HL-60 (cell line): ENCODE measurements at regions not wholly inside any gene's neighbourhood (a gene's known extent, or its start where the extent isn't known, plus 50 kb on each side); places are given as distances from the start of the nearest gene placed in this dataset.
"Not testable (repeated sequence)": the region's sequence is repeated elsewhere in the genome, so short reads cannot be mapped to it uniquely, and the experiment has no call there.

Source experiments
- DNase-seq, 2 experiments: peaks; one replicate each; pipeline ENCODE4 v3.0.0-alpha.2; 2010 to 2020; ENCODE audit warnings: low read depth in 1 of 2, low spot score in 1 of 2
- H3K27ac ChIP-seq: fragments of 250-450 bp; sonication (Bioruptor Pico); replicated peaks from 2 replicates; pipeline ENCODE4 v1.5.1; 2020; ENCODE audit warnings: mild to moderate bottlenecking, moderate library complexity
- H3K27me3 ChIP-seq: fragments of 250-450 bp; sonication (Bioruptor Pico); 2 replicates; pipeline ENCODE4 v1.5.1; 2021; ENCODE audit warnings: mild to moderate bottlenecking, moderate library complexity; ENCODE audit not compliant: insufficient read depth, poor library complexity, severe bottlenecking
- H3K4me3 ChIP-seq: replicated peaks from 2 replicates; pipeline ENCODE4 v1.5.1; 2011; ENCODE audit warnings: mild to moderate bottlenecking, control low read depth, low read length; ENCODE audit not compliant: insufficient read depth
- CTCF ChIP-seq: IDR thresholded peaks from one replicate; pipeline ENCODE4 v1.5.1; 2011; ENCODE audit warnings: low read length, control low read depth, inconsistent platforms; ENCODE audit not compliant: insufficient read depth
- GABPA ChIP-seq: IDR thresholded peaks from 2 replicates; pipeline ENCODE4 v1.6.1; 2012; ENCODE audit warnings: low read depth
- POLR2AphosphoS5 ChIP-seq: IDR thresholded peaks from 2 replicates; pipeline ENCODE4 v1.6.1; 2012; ENCODE audit warnings: low read depth
- SPI1 ChIP-seq: IDR thresholded peaks from 2 replicates; pipeline ENCODE4 v1.6.1; 2012; ENCODE audit warnings: low read depth, mild to moderate bottlenecking, borderline replicate concordance
- TF ChIP-seq, protein P1 (sequence below): IDR thresholded peaks from 2 replicates; pipeline ENCODE4 v1.6.1; 2012; ENCODE audit warnings: low read depth; ENCODE audit not compliant: insufficient replicate concordance

- DNase-seq = no peak
- Histone ChIP-seq H3K27ac (no peak overlapping the region), H3K4me3 (no peak overlapping the region), H3K27me3 (no peaks in the 10 kb centered on the region)
- TF ChIP-seq GABPA (no peak), POLR2AphosphoS5 (no peak), CTCF (no peak), SPI1 (no peak)
Measured at GRCh38 chr10:17528306-17528862, 74.0 kb upstream of the ST8SIA6 start.

- Histone ChIP-seq H3K27me3 (no peaks in the 10 kb centered on the region), H3K27ac (no peak overlapping the region), H3K4me3 (no peak overlapping the region)
- no peak for TF ChIP-seq POLR2AphosphoS5
- no peak for TF ChIP-seq SPI1
- no peak for TF ChIP-seq GABPA
- TF ChIP-seq, protein P1, sequence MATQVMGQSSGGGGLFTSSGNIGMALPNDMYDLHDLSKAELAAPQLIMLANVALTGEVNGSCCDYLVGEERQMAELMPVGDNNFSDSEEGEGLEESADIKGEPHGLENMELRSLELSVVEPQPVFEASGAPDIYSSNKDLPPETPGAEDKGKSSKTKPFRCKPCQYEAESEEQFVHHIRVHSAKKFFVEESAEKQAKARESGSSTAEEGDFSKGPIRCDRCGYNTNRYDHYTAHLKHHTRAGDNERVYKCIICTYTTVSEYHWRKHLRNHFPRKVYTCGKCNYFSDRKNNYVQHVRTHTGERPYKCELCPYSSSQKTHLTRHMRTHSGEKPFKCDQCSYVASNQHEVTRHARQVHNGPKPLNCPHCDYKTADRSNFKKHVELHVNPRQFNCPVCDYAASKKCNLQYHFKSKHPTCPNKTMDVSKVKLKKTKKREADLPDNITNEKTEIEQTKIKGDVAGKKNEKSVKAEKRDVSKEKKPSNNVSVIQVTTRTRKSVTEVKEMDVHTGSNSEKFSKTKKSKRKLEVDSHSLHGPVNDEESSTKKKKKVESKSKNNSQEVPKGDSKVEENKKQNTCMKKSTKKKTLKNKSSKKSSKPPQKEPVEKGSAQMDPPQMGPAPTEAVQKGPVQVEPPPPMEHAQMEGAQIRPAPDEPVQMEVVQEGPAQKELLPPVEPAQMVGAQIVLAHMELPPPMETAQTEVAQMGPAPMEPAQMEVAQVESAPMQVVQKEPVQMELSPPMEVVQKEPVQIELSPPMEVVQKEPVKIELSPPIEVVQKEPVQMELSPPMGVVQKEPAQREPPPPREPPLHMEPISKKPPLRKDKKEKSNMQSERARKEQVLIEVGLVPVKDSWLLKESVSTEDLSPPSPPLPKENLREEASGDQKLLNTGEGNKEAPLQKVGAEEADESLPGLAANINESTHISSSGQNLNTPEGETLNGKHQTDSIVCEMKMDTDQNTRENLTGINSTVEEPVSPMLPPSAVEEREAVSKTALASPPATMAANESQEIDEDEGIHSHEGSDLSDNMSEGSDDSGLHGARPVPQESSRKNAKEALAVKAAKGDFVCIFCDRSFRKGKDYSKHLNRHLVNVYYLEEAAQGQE = no peak
- no peak for TF ChIP-seq CTCF
- DNase-seq = no peak
Measured at GRCh38 chr10:17527514-17528146, 73.2 kb upstream of the ST8SIA6 start.

- not testable (repeated sequence) for DNase-seq, H3K27me3 ChIP-seq, H3K4me3 ChIP-seq, H3K27ac ChIP-seq
Measured at GRCh38 chr10:17526571-17526970, 72.2 kb upstream of the ST8SIA6 start.

- H3K27ac ChIP-seq = no peak overlapping the region
- TF ChIP-seq POLR2AphosphoS5 (no peak), GABPA (no peak), CTCF (no peak), SPI1 (no peak)
- TF ChIP-seq, protein P1 = no peak
- no peaks in the 10 kb centered on the region for H3K27me3 ChIP-seq
- no peak for DNase-seq
- no peak overlapping the region for H3K4me3 ChIP-seq
Measured at GRCh38 chr10:17523917-17524316, 69.5 kb upstream of the ST8SIA6 start.
